ENCODE measurements at regions not wholly inside any gene's neighbourhood (a gene's known extent, or its start where the extent isn't known, plus 50 kb on each side); places are given as distances from the start of the nearest gene placed in this dataset.

DNA sequence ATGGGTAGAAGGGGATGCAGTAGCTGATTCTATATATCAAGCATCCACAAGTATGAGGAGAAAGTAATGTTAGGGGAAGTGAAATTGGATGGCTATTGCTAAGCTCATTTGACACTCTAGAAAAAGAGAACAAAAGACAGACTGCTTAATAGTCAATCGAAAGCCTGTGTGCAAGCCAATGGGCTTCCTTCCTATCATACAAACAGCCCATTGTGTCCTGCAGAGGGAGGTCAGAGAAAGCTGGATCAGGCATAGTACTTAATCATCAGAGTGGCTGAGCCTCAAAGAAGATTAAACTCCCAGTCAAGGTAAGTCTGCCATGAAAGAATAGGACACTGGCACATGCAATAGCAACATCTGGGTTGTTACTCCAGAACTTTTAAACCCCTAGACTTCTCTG, 50.9 kb upstream of the PGR start:
- TF ChIP-seq, protein P1, sequence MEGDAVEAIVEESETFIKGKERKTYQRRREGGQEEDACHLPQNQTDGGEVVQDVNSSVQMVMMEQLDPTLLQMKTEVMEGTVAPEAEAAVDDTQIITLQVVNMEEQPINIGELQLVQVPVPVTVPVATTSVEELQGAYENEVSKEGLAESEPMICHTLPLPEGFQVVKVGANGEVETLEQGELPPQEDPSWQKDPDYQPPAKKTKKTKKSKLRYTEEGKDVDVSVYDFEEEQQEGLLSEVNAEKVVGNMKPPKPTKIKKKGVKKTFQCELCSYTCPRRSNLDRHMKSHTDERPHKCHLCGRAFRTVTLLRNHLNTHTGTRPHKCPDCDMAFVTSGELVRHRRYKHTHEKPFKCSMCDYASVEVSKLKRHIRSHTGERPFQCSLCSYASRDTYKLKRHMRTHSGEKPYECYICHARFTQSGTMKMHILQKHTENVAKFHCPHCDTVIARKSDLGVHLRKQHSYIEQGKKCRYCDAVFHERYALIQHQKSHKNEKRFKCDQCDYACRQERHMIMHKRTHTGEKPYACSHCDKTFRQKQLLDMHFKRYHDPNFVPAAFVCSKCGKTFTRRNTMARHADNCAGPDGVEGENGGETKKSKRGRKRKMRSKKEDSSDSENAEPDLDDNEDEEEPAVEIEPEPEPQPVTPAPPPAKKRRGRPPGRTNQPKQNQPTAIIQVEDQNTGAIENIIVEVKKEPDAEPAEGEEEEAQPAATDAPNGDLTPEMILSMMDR (IDR thresholded peaks at IDR 0.05; ENCODE audit: low read length) = no peak
- TF ChIP-seq EZH2 (IDR thresholded peaks at IDR 0.05; ENCODE audit: borderline replicate concordance, low read length) = no peak
